ENCODE measurements at regions not wholly inside any gene's neighbourhood (a gene's known extent, or its start where the extent isn't known, plus 50 kb on each side); places are given as distances from the start of the nearest gene placed in this dataset.
"Not testable (repeated sequence)": the region's sequence is repeated elsewhere in the genome, so short reads cannot be mapped to it uniquely, and the experiment has no call there.

GRCh38 chr13:62280590-62280989, 864.9 kb upstream of the PCDH20 start:
- DNase-seq, result no peak

- DNase-seq, result no peak
These were observed 862.6 kb upstream of the PCDH20 start for GRCh38 chr13:62278271-62278670.

- DNase-seq, result no peak
These were observed 836.1 kb upstream of the PCDH20 start for GRCh38 chr13:62251734-62252133.

GRCh38 chr13:62250501-62251201, 835.0 kb upstream of the PCDH20 start:
- no peak for DNase-seq

GRCh38 chr13:62246581-62246980, 830.9 kb upstream of the PCDH20 start:
- no peak for DNase-seq

GRCh38 chr13:62243106-62243505, 827.5 kb upstream of the PCDH20 start:
- DNase-seq, result no peak

GRCh38 chr13:62234780-62235440, 819.3 kb upstream of the PCDH20 start:
- DNase-seq, result no peak

GRCh38 chr13:62210951-62211350, 795.3 kb upstream of the PCDH20 start:
- DNase-seq, result no peak

- DNase-seq, result no peak
These were observed 793.9 kb upstream of the PCDH20 start for GRCh38 chr13:62209529-62209928.

GRCh38 chr13:62207388-62207787, 791.7 kb upstream of the PCDH20 start:
- DNase-seq, result no peak

- no peak for DNase-seq
These were observed 790.5 kb upstream of the PCDH20 start for GRCh38 chr13:62206165-62206564.

GRCh38 chr13:62205273-62205672, 789.6 kb upstream of the PCDH20 start:
- DNase-seq, result no peak

- DNase-seq, result no peak
These were observed 778.7 kb upstream of the PCDH20 start for GRCh38 chr13:62194371-62194770.

- DNase-seq, result no peak
These were observed 778.3 kb upstream of the PCDH20 start for GRCh38 chr13:62193919-62194318.

- DNase-seq, result no peak
These were observed 770.1 kb upstream of the PCDH20 start for GRCh38 chr13:62185631-62186255.

GRCh38 chr13:62176051-62176450, 760.4 kb upstream of the PCDH20 start:
- DNase-seq, result no peak

- no peak for DNase-seq
These were observed 758.3 kb upstream of the PCDH20 start for GRCh38 chr13:62173958-62174357.

GRCh38 chr13:62171697-62172096, 756.0 kb upstream of the PCDH20 start:
- no peak for DNase-seq

GRCh38 chr13:62168891-62169290, 753.2 kb upstream of the PCDH20 start:
- DNase-seq, result no peak

GRCh38 chr13:62167650-62168172, 752.1 kb upstream of the PCDH20 start:
- no peak for DNase-seq

- DNase-seq, result no peak
These were observed 747.2 kb upstream of the PCDH20 start for GRCh38 chr13:62162860-62163259.

GRCh38 chr13:62158520-62158919, 742.9 kb upstream of the PCDH20 start:
- no peak for DNase-seq

GRCh38 chr13:62151724-62152123, 736.1 kb upstream of the PCDH20 start:
- DNase-seq, result not testable (repeated sequence)

GRCh38 chr13:62142048-62142447, 726.4 kb upstream of the PCDH20 start:
- no peak for DNase-seq

All from 8988T (cell line).